Endothelial cell of umbilical vein (primary cell): ENCODE measurements at regions not wholly inside any gene's neighbourhood (a gene's known extent, or its start where the extent isn't known, plus 50 kb on each side); places are given as distances from the start of the nearest gene placed in this dataset.

Experiments used
- BruUV-seq: library from RNA; stranded (reverse); fragments of 400-500 nt; replicated peaks from 2 replicates; lab custom pipeline; 2021; lab: Mats Ljungman, UMichigan
- CTCF ChIA-PET: fragments of 300-600, 350-600 bp; sonication (Branson Sonifier 250); formaldehyde crosslinking; loops from one replicate; lab custom pipeline; 2021; ENCODE audit warnings: antibody characterized with exemption, inconsistent platforms; lab: Charles Lee
- POLR2A ChIA-PET: fragments of 300-600, 350-600 bp; sonication (Branson Sonifier 250); formaldehyde crosslinking; loops from one replicate; lab custom pipeline; 2021; ENCODE audit warnings: antibody characterized with exemption, inconsistent platforms; lab: Charles Lee
- DNase-seq: peaks from one replicate; pipeline ENCODE4 v3.0.0-alpha.2; 2011; ENCODE audit warnings: low read depth, low spot score
- FAIRE-seq: peaks from 2 replicates; lab custom pipeline; 2011; peaks lifted over from hg19 to GRCh38; lab: Jason Lieb, UNC
- H2AFZ ChIP-seq: 2 replicates; pipeline ENCODE4 v1.6.0; 2012; ENCODE audit warnings: low read depth, low read length, control low read depth, inconsistent platforms
- H3K27ac ChIP-seq: 2 replicates; pipeline ENCODE4 v1.5.1; 2011; ENCODE audit warnings: low read depth, mild to moderate bottlenecking, control low read depth, low read length, moderate library complexity; ENCODE audit not compliant: insufficient read depth
- H3K27me3 ChIP-seq, 2 experiments: 2 replicates each; pipeline versions ENCODE4 v1.6.0 to v1.6.1; 2011; ENCODE audit warnings: low read length in 2 of 2, mixed read lengths in 1 of 2; ENCODE audit not compliant: control insufficient read depth in 2 of 2, insufficient read depth in 2 of 2
- H3K36me3 ChIP-seq, 2 experiments: 2 replicates in 1 of 2; 3 replicates in 1 of 2; pipeline ENCODE4 v1.5.1; 2011; ENCODE audit warnings: low read length in 2 of 2, mild to moderate bottlenecking in 1 of 2, moderate library complexity in 1 of 2; ENCODE audit not compliant: control insufficient read depth in 2 of 2, insufficient read depth in 2 of 2; ENCODE audit errors: extremely low read depth in 1 of 2
- H3K4me1 ChIP-seq: 3 replicates; pipeline ENCODE4 v1.5.1; 2011; ENCODE audit warnings: mild to moderate bottlenecking, low read length; ENCODE audit not compliant: control insufficient read depth, insufficient read depth; ENCODE audit errors: extremely low read depth
- H3K4me2 ChIP-seq: 2 replicates; pipeline ENCODE4 v1.6.1; 2011; ENCODE audit warnings: low read length, control low read depth, mixed read lengths; ENCODE audit not compliant: insufficient read depth
- H3K4me3 ChIP-seq, 3 experiments: fragments of 200-600 bp in 1 of 3; sonication (generic), shearing (Covaris generic) in 1 of 3; replicated peaks in 1 of 3; 2 replicates each; pipeline ENCODE4 v1.5.1; 2011 to 2016; ENCODE audit warnings: control low read depth in 3 of 3, low read length in 3 of 3, mild to moderate bottlenecking in 2 of 3, inconsistent platforms in 1 of 3, low read depth in 1 of 3, moderate library complexity in 1 of 3; ENCODE audit not compliant: insufficient read depth in 1 of 3
- H3K79me2 ChIP-seq: 2 replicates; pipeline ENCODE4 v1.6.0; 2012; ENCODE audit warnings: low read length, inconsistent platforms; ENCODE audit not compliant: control insufficient read depth, insufficient read depth
- H3K9ac ChIP-seq: replicated peaks from 2 replicates; pipeline ENCODE3; 2011; ENCODE audit warnings: low read length, control low read depth; ENCODE audit not compliant: insufficient read depth; ENCODE audit errors: extremely low read depth
- H3K9me1 ChIP-seq: replicated peaks from 3 replicates; pipeline ENCODE4 v1.6.0; 2011; ENCODE audit warnings: mild to moderate bottlenecking, low read length; ENCODE audit not compliant: control insufficient read depth, insufficient read depth; ENCODE audit errors: extremely low read depth
- H3K9me3 ChIP-seq: replicated peaks from 2 replicates; pipeline ENCODE4 v1.5.1; 2012; ENCODE audit warnings: low read length, inconsistent platforms; ENCODE audit not compliant: control insufficient read depth, insufficient read depth
- H4K20me1 ChIP-seq: replicated peaks from 2 replicates; pipeline ENCODE3; 2011; ENCODE audit warnings: mild to moderate bottlenecking, low read length; ENCODE audit not compliant: control insufficient read depth, insufficient read depth; ENCODE audit errors: extremely low read depth
- CTCF ChIP-seq, 2 donors: IDR thresholded peaks; 1 replicate in 1 of 2; 2 replicates in 1 of 2; pipeline ENCODE4 v1.5.1; 2011; ENCODE audit warnings: low read length in 2 of 2, mild to moderate bottlenecking in 2 of 2, moderate library complexity in 2 of 2, control low read depth in 1 of 2, inconsistent platforms in 1 of 2, low read depth in 1 of 2; ENCODE audit not compliant: insufficient read depth in 1 of 2; ENCODE audit errors: extremely low read depth in 1 of 2
- EZH2 ChIP-seq: IDR thresholded peaks from 2 replicates; pipeline ENCODE4 v1.6.1; 2012; ENCODE audit warnings: borderline replicate concordance, low read depth, mild to moderate bottlenecking, moderate library complexity, low read length, inconsistent platforms; ENCODE audit not compliant: severe bottlenecking
- FOS ChIP-seq: IDR thresholded peaks from 2 replicates; pipeline ENCODE4 v1.6.1; 2011; ENCODE audit warnings: mild to moderate bottlenecking, low read length, moderate library complexity, borderline replicate concordance; ENCODE audit not compliant: insufficient read depth
- GATA2 ChIP-seq: IDR thresholded peaks from 2 replicates; pipeline ENCODE4 v1.7.0; 2011; ENCODE audit warnings: low read depth, mild to moderate bottlenecking, moderate library complexity, mixed read lengths, low read length; ENCODE audit not compliant: insufficient read length, insufficient read depth
- JUN ChIP-seq: IDR thresholded peaks from 2 replicates; pipeline ENCODE4 v1.6.1; 2011; ENCODE audit warnings: borderline replicate concordance, low read depth; ENCODE audit not compliant: insufficient read length, insufficient read depth
- MAX ChIP-seq: IDR thresholded peaks from 2 replicates; pipeline ENCODE4 v1.6.1; 2011; ENCODE audit not compliant: insufficient read depth, insufficient read length
- MYC ChIP-seq: IDR thresholded peaks from one replicate; pipeline ENCODE4 v1.6.1; 2011; ENCODE audit warnings: mild to moderate bottlenecking, low read depth, low read length
- POLR2A ChIP-seq: IDR thresholded peaks from 2 replicates; pipeline ENCODE4 v1.6.1; 2012; ENCODE audit warnings: low read depth, mild to moderate bottlenecking, control low read depth, low read length
- POLR2AphosphoS5 ChIP-seq: IDR thresholded peaks from 2 replicates; pipeline ENCODE4 v1.6.1; 2012; ENCODE audit warnings: low read depth, mild to moderate bottlenecking, control low read depth, low read length, moderate library complexity; ENCODE audit not compliant: insufficient read depth
- dilution Hi-C: fragments of 300-500 bp; cut with MboI; formaldehyde crosslinking; loops from one replicate; pipeline ENCODE4 v1.15.0; 2019; ENCODE audit warnings: low sequenced_read_pairs; ENCODE audit not compliant: extremely low pct_ligation_motif_present
- intact Hi-C: fragments of 100-400 bp; cut with micrococcal nuclease; formaldehyde crosslinking; loops from one replicate; pipeline ENCODE4 v1.10.0; 2022

GRCh38 chr5:121396716-121397115 is 455.0 kb upstream of the FTMT start:
- TF ChIP-seq POLR2AphosphoS5 (no peak), GATA2 (no peak), MYC (no peak), POLR2A (no peak), MAX (no peak), JUN (no peak), EZH2 (no peak), FOS (no peak), CTCF (IDR thresholded peaks at IDR 0.05; ENCODE audit: extremely low read depth in 1 of 2, insufficient read depth in 1 of 2, low read depth in 1 of 2, low read length in 2 of 2) (no peak)
- no peak overlapping the region for H3K9ac ChIP-seq
- no peak overlapping the region for H2AFZ ChIP-seq
- no peaks in the 10 kb centered on the region for H3K27me3 ChIP-seq
- POLR2A ChIA-PET = no interaction called here
- dilution Hi-C loops (no loop called here), intact Hi-C loops (loop anchor here (1.0 kb wide), 1 partner anchor 351 kb away; no protein-coding TSS in a partner anchor)
- no peaks in the 10 kb centered on the region for H3K79me2 ChIP-seq
- H3K9me3 ChIP-seq = no peaks in the 10 kb centered on the region
- no peaks in the 10 kb centered on the region for H3K4me1 ChIP-seq
- FAIRE-seq (no peak), DNase-seq (no peak)
- CTCF ChIA-PET = interaction anchor here (0.7 to 1.3 kb wide), 2 partner anchors 10 to 580 kb away, joined by 3 read pairs; no protein-coding TSS in a partner anchor
- H3K9me1 ChIP-seq = no peaks in the 10 kb centered on the region
- no peaks in the 10 kb centered on the region for H4K20me1 ChIP-seq
- BruUV-seq = no TSS peak
- H3K27ac ChIP-seq = no peak overlapping the region
- H3K4me3 ChIP-seq = no peak overlapping the region
- H3K36me3 ChIP-seq = no peaks in the 10 kb centered on the region
- no peak overlapping the region for H3K4me2 ChIP-seq
